DND-41 (cell line): ENCODE measurements at regions not wholly inside any gene's neighbourhood (a gene's known extent, or its start where the extent isn't known, plus 50 kb on each side); places are given as distances from the start of the nearest gene placed in this dataset.

ENCODE experiments used
- EZH2 ChIP-seq: IDR thresholded peaks from 3 replicates; pipeline ENCODE4 v1.6.1; 2012; ENCODE audit warnings: borderline replicate concordance, low read depth, mild to moderate bottlenecking, moderate library complexity, low read length, inconsistent platforms; ENCODE audit not compliant: severe bottlenecking
- TF ChIP-seq, protein P1 (sequence below): IDR thresholded peaks from 2 replicates; pipeline ENCODE4 v1.5.1; 2012; ENCODE audit warnings: borderline replicate concordance, low read length, moderate library complexity, mild to moderate bottlenecking; ENCODE audit not compliant: poor library complexity, severe bottlenecking; ENCODE audit errors: extremely low read depth

DNA sequence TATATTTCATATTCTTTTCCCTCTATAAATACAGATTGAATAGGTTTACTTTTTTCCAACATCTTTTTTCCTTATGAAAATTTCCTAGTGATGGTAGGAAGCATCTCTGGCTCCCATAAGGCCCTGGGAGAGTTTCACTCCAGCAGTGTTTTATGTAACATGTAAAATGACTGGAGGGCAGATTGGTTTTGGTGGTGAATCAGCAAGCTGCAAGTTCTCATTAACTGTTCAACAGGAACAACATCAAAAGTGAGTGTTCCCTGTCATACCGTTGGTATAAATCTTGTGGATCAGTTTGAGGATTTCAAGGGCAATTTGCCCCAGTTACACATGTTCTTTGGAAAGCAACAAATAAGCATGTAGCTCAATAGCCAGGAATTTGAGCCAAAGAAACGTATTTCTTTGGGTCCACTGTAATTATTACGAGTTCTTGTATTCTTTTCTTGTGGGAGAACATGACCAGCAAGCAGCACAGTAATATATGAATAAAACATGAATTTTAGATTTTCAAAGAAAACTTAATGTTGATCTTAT is 345.7 kb downstream of the SV2B start:
- TF ChIP-seq, protein P1, sequence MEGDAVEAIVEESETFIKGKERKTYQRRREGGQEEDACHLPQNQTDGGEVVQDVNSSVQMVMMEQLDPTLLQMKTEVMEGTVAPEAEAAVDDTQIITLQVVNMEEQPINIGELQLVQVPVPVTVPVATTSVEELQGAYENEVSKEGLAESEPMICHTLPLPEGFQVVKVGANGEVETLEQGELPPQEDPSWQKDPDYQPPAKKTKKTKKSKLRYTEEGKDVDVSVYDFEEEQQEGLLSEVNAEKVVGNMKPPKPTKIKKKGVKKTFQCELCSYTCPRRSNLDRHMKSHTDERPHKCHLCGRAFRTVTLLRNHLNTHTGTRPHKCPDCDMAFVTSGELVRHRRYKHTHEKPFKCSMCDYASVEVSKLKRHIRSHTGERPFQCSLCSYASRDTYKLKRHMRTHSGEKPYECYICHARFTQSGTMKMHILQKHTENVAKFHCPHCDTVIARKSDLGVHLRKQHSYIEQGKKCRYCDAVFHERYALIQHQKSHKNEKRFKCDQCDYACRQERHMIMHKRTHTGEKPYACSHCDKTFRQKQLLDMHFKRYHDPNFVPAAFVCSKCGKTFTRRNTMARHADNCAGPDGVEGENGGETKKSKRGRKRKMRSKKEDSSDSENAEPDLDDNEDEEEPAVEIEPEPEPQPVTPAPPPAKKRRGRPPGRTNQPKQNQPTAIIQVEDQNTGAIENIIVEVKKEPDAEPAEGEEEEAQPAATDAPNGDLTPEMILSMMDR, result no peak
- no peak for TF ChIP-seq EZH2
